ENCODE measurements at regions not wholly inside any gene's neighbourhood (a gene's known extent, or its start where the extent isn't known, plus 50 kb on each side); places are given as distances from the start of the nearest gene placed in this dataset.

GRCh38 chr5:99248066-99248465 is 319.3 kb upstream of the CHD1 start:
- no peak overlapping the region for H3K23ac ChIP-seq (ENCODE audit: low read length)
- H3K79me1 ChIP-seq (ENCODE audit: low read length): no peaks in the 10 kb centered on the region
- WGBS (ENCODE audit: extremely low coverage, insufficient coverage, insufficient read length): no CpG with 5 or more reads among the region's 2 CpGs
- no peaks in the 10 kb centered on the region for H3K36me3 ChIP-seq (ENCODE audit: control insufficient read depth in 1 of 2, insufficient read depth in 2 of 2, low read length in 2 of 2)
- no peaks in the 10 kb centered on the region for H3K4me1 ChIP-seq (ENCODE audit: control insufficient read depth in 1 of 2, insufficient read depth in 2 of 2, low read length in 2 of 2)
- H3K79me2 ChIP-seq (ENCODE audit: control insufficient read depth, insufficient read depth, low read length, poor library complexity): no peaks in the 10 kb centered on the region
- H3K4me2 ChIP-seq (ENCODE audit: low read length): no peak overlapping the region
- no peak overlapping the region for H2AFZ ChIP-seq (ENCODE audit: insufficient read depth, low read length, poor library complexity)
- no peak overlapping the region for H3K4ac ChIP-seq (ENCODE audit: low read depth, low read length)
- no peak for DNase-seq
- H2BK120ac ChIP-seq (ENCODE audit: insufficient read depth, low read length, poor library complexity): no peak overlapping the region
- no peaks in the 10 kb centered on the region for H3K27me3 ChIP-seq (ENCODE audit: insufficient read depth, low read length)
- H3K9me3 ChIP-seq (ENCODE audit: insufficient read depth, low read depth, low read length): no peaks in the 10 kb centered on the region
- no peak overlapping the region for H4K8ac ChIP-seq (ENCODE audit: low read depth, low read length)
- no peak overlapping the region for H3K4me3 ChIP-seq (ENCODE audit: low read depth, low read length)
- H3K9ac ChIP-seq (ENCODE audit: low read length): no peak overlapping the region
- H4K12ac ChIP-seq (ENCODE audit: low read depth, low read length): no peak overlapping the region
- H2AK5ac ChIP-seq (ENCODE audit: low read length): no peak overlapping the region
- no peak overlapping the region for H3K18ac ChIP-seq (ENCODE audit: low read length)
- H3K27ac ChIP-seq (ENCODE audit: low read depth, low read length): no peak overlapping the region
- H2BK5ac ChIP-seq (ENCODE audit: low read depth, low read length, poor library complexity): no peak overlapping the region
- no peak overlapping the region for H2BK12ac ChIP-seq (ENCODE audit: low read length)
- no peak overlapping the region for H3K14ac ChIP-seq (ENCODE audit: low read length)
- no peak overlapping the region for H4K91ac ChIP-seq (ENCODE audit: low read depth, low read length)

GRCh38 chr5:99247346-99247745 is 318.5 kb upstream of the CHD1 start:
- no peak overlapping the region for H3K14ac ChIP-seq (ENCODE audit: low read length)
- H3K27ac ChIP-seq (ENCODE audit: low read depth, low read length): no peak overlapping the region
- no peak overlapping the region for H3K23ac ChIP-seq (ENCODE audit: low read length)
- H2BK120ac ChIP-seq (ENCODE audit: insufficient read depth, low read length, poor library complexity): no peak overlapping the region
- H3K4me3 ChIP-seq (ENCODE audit: low read depth, low read length): no peak overlapping the region
- no peaks in the 10 kb centered on the region for H3K79me2 ChIP-seq (ENCODE audit: control insufficient read depth, insufficient read depth, low read length, poor library complexity)
- H4K8ac ChIP-seq (ENCODE audit: low read depth, low read length): no peak overlapping the region
- H3K18ac ChIP-seq (ENCODE audit: low read length): no peak overlapping the region
- no peak overlapping the region for H2BK5ac ChIP-seq (ENCODE audit: low read depth, low read length, poor library complexity)
- H3K9me3 ChIP-seq (ENCODE audit: insufficient read depth, low read depth, low read length): no peaks in the 10 kb centered on the region
- no peak overlapping the region for H4K12ac ChIP-seq (ENCODE audit: low read depth, low read length)
- no peak overlapping the region for H3K9ac ChIP-seq (ENCODE audit: low read length)
- H3K4me1 ChIP-seq (ENCODE audit: control insufficient read depth in 1 of 2, insufficient read depth in 2 of 2, low read length in 2 of 2): no peaks in the 10 kb centered on the region
- H3K4ac ChIP-seq (ENCODE audit: low read depth, low read length): no peak overlapping the region
- no peak for DNase-seq
- no peak overlapping the region for H2AFZ ChIP-seq (ENCODE audit: insufficient read depth, low read length, poor library complexity)
- H3K79me1 ChIP-seq (ENCODE audit: low read length): no peaks in the 10 kb centered on the region
- no peak overlapping the region for H2AK5ac ChIP-seq (ENCODE audit: low read length)
- no CpG with 5 or more reads among the region's 4 CpGs for WGBS (ENCODE audit: extremely low coverage, insufficient coverage, insufficient read length)
- no peaks in the 10 kb centered on the region for H3K27me3 ChIP-seq (ENCODE audit: insufficient read depth, low read length)
- H2BK12ac ChIP-seq (ENCODE audit: low read length): no peak overlapping the region
- H3K4me2 ChIP-seq (ENCODE audit: low read length): no peak overlapping the region
- no peaks in the 10 kb centered on the region for H3K36me3 ChIP-seq (ENCODE audit: control insufficient read depth in 1 of 2, insufficient read depth in 2 of 2, low read length in 2 of 2)
- H4K91ac ChIP-seq (ENCODE audit: low read depth, low read length): no peak overlapping the region

GRCh38 chr5:99243111-99243510 is 314.3 kb upstream of the CHD1 start:
- Histone ChIP-seq H3K4me2 (ENCODE audit: low read length) (no peak overlapping the region), H3K4me3 (ENCODE audit: low read depth, low read length) (no peak overlapping the region), H3K4me1 (ENCODE audit: control insufficient read depth in 1 of 2, insufficient read depth in 2 of 2, low read length in 2 of 2) (no peaks in the 10 kb centered on the region), H4K8ac (ENCODE audit: low read depth, low read length) (no peak overlapping the region), H2BK5ac (ENCODE audit: low read depth, low read length, poor library complexity) (no peak overlapping the region), H2BK120ac (ENCODE audit: insufficient read depth, low read length, poor library complexity) (no peak overlapping the region), H3K79me2 (ENCODE audit: control insufficient read depth, insufficient read depth, low read length, poor library complexity) (no peaks in the 10 kb centered on the region), H3K4ac (ENCODE audit: low read depth, low read length) (no peak overlapping the region), H3K14ac (ENCODE audit: low read length) (no peak overlapping the region), H3K27me3 (ENCODE audit: insufficient read depth, low read length) (no peaks in the 10 kb centered on the region), H2BK12ac (ENCODE audit: low read length) (no peak overlapping the region), H3K18ac (ENCODE audit: low read length) (no peak overlapping the region), H3K9me3 (ENCODE audit: insufficient read depth, low read depth, low read length) (no peaks in the 10 kb centered on the region), H4K91ac (ENCODE audit: low read depth, low read length) (no peak overlapping the region), H4K12ac (ENCODE audit: low read depth, low read length) (no peak overlapping the region), H3K36me3 (ENCODE audit: control insufficient read depth in 1 of 2, insufficient read depth in 2 of 2, low read length in 2 of 2) (no peaks in the 10 kb centered on the region), H3K23ac (ENCODE audit: low read length) (no peak overlapping the region), H3K9ac (ENCODE audit: low read length) (no peak overlapping the region), H3K27ac (ENCODE audit: low read depth, low read length) (no peak overlapping the region), H3K79me1 (ENCODE audit: low read length) (no peaks in the 10 kb centered on the region), H2AK5ac (ENCODE audit: low read length) (no peak overlapping the region), H2AFZ (ENCODE audit: insufficient read depth, low read length, poor library complexity) (no peak overlapping the region)
- no CpG with 5 or more reads among the region's 1 CpG for WGBS (ENCODE audit: extremely low coverage, insufficient coverage, insufficient read length)
- DNase-seq: no peak

- H2BK120ac ChIP-seq (ENCODE audit: insufficient read depth, low read length, poor library complexity): no peak overlapping the region
- no peak overlapping the region for H2BK5ac ChIP-seq (ENCODE audit: low read depth, low read length, poor library complexity)
- no peak overlapping the region for H3K23ac ChIP-seq (ENCODE audit: low read length)
- no peak overlapping the region for H3K14ac ChIP-seq (ENCODE audit: low read length)
- no peak overlapping the region for H3K27ac ChIP-seq (ENCODE audit: low read depth, low read length)
- no peak overlapping the region for H2AFZ ChIP-seq (ENCODE audit: insufficient read depth, low read length, poor library complexity)
- H3K4me1 ChIP-seq (ENCODE audit: control insufficient read depth in 1 of 2, insufficient read depth in 2 of 2, low read length in 2 of 2): no peaks in the 10 kb centered on the region
- no CpG with 5 or more reads among the region's 3 CpGs for WGBS (ENCODE audit: extremely low coverage, insufficient coverage, insufficient read length)
- H2AK5ac ChIP-seq (ENCODE audit: low read length): no peak overlapping the region
- no peak overlapping the region for H3K18ac ChIP-seq (ENCODE audit: low read length)
- H3K4ac ChIP-seq (ENCODE audit: low read depth, low read length): no peak overlapping the region
- no peaks in the 10 kb centered on the region for H3K9me3 ChIP-seq (ENCODE audit: insufficient read depth, low read depth, low read length)
- no peak overlapping the region for H2BK12ac ChIP-seq (ENCODE audit: low read length)
- H4K12ac ChIP-seq (ENCODE audit: low read depth, low read length): no peak overlapping the region
- no peaks in the 10 kb centered on the region for H3K27me3 ChIP-seq (ENCODE audit: insufficient read depth, low read length)
- no peak for DNase-seq
- H4K8ac ChIP-seq (ENCODE audit: low read depth, low read length): no peak overlapping the region
- H3K4me3 ChIP-seq (ENCODE audit: low read depth, low read length): no peak overlapping the region
- no peak overlapping the region for H4K91ac ChIP-seq (ENCODE audit: low read depth, low read length)
- no peak overlapping the region for H3K4me2 ChIP-seq (ENCODE audit: low read length)
- no peaks in the 10 kb centered on the region for H3K36me3 ChIP-seq (ENCODE audit: control insufficient read depth in 1 of 2, insufficient read depth in 2 of 2, low read length in 2 of 2)
- no peaks in the 10 kb centered on the region for H3K79me2 ChIP-seq (ENCODE audit: control insufficient read depth, insufficient read depth, low read length, poor library complexity)
- no peaks in the 10 kb centered on the region for H3K79me1 ChIP-seq (ENCODE audit: low read length)
- no peak overlapping the region for H3K9ac ChIP-seq (ENCODE audit: low read length)
Measured at GRCh38 chr5:99239826-99240360, 311.1 kb upstream of the CHD1 start.
